ENCODE measurements at regions not wholly inside any gene's neighbourhood (a gene's known extent, or its start where the extent isn't known, plus 50 kb on each side); places are given as distances from the start of the nearest gene placed in this dataset.

- no peaks in the 10 kb centered on the region for H3K9me3 ChIP-seq (ENCODE audit: control insufficient read depth, insufficient read depth, low read length)
- no peak overlapping the region for H3K27ac ChIP-seq (ENCODE audit: low read depth, low read length)
- no peaks in the 10 kb centered on the region for H3K4me1 ChIP-seq (ENCODE audit: control insufficient read depth, insufficient read depth, low read length)
- H3K9ac ChIP-seq (ENCODE audit: low read depth, low read length), result no peak overlapping the region
- H3K36me3 ChIP-seq (ENCODE audit: control insufficient read depth, insufficient read depth, low read length), result no peaks in the 10 kb centered on the region
- no peak overlapping the region for H3K4me3 ChIP-seq (ENCODE audit: low read depth, low read length)
- H3K27me3 ChIP-seq (ENCODE audit: control insufficient read depth, insufficient read depth, low read length), result no peaks in the 10 kb centered on the region
These were observed 136.4 kb upstream of the MDFIC start for GRCh38 chr7:114785496-114785895.

DNA sequence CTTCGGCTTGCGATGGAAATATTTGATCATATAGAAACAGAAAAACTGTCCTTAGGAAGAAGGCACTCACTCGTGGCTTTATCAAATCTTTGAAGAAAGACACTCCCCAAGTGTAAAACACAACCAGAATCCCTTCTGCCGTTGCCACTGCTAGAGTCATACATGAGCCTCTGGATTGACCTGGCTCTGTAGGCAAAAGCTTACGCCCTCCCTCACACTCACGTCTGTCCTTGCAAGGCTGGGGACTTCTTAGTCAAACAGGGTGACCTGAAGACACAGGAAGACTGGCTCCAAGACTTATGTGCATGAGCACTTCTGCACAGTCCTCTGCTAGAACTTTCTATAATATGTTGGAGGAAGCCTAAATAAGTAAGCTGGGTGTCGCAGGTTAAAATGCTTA lies 135.4 kb upstream of the MDFIC start:
- H3K4me3 ChIP-seq (ENCODE audit: low read depth, low read length), result no peak overlapping the region
- H3K9ac ChIP-seq (ENCODE audit: low read depth, low read length), result no peak overlapping the region
- H3K9me3 ChIP-seq (ENCODE audit: control insufficient read depth, insufficient read depth, low read length), result no peaks in the 10 kb centered on the region
- no peaks in the 10 kb centered on the region for H3K27me3 ChIP-seq (ENCODE audit: control insufficient read depth, insufficient read depth, low read length)
- H3K36me3 ChIP-seq (ENCODE audit: control insufficient read depth, insufficient read depth, low read length), result no peaks in the 10 kb centered on the region
- H3K4me1 ChIP-seq (ENCODE audit: control insufficient read depth, insufficient read depth, low read length), result no peaks in the 10 kb centered on the region
- no peak overlapping the region for H3K27ac ChIP-seq (ENCODE audit: low read depth, low read length)

GRCh38 chr7:114787556-114787955 lies 134.3 kb upstream of the MDFIC start:
- Histone ChIP-seq H3K4me1 (ENCODE audit: control insufficient read depth, insufficient read depth, low read length) (no peaks in the 10 kb centered on the region), H3K9ac (ENCODE audit: low read depth, low read length) (no peak overlapping the region), H3K27me3 (ENCODE audit: control insufficient read depth, insufficient read depth, low read length) (no peaks in the 10 kb centered on the region), H3K9me3 (ENCODE audit: control insufficient read depth, insufficient read depth, low read length) (no peaks in the 10 kb centered on the region), H3K36me3 (ENCODE audit: control insufficient read depth, insufficient read depth, low read length) (no peaks in the 10 kb centered on the region), H3K27ac (ENCODE audit: low read depth, low read length) (no peak overlapping the region), H3K4me3 (ENCODE audit: low read depth, low read length) (no peak overlapping the region)

GRCh38 chr7:114788706-114789105 lies 133.2 kb upstream of the MDFIC start:
- Histone ChIP-seq H3K27ac (ENCODE audit: low read depth, low read length) (no peak overlapping the region), H3K9ac (ENCODE audit: low read depth, low read length) (no peak overlapping the region), H3K4me3 (ENCODE audit: low read depth, low read length) (no peak overlapping the region), H3K9me3 (ENCODE audit: control insufficient read depth, insufficient read depth, low read length) (no peaks in the 10 kb centered on the region), H3K36me3 (ENCODE audit: control insufficient read depth, insufficient read depth, low read length) (no peaks in the 10 kb centered on the region), H3K4me1 (ENCODE audit: control insufficient read depth, insufficient read depth, low read length) (no peaks in the 10 kb centered on the region), H3K27me3 (ENCODE audit: control insufficient read depth, insufficient read depth, low read length) (no peaks in the 10 kb centered on the region)

- Histone ChIP-seq H3K27me3 (ENCODE audit: control insufficient read depth, insufficient read depth, low read length) (no peaks in the 10 kb centered on the region), H3K9ac (ENCODE audit: low read depth, low read length) (no peak overlapping the region), H3K36me3 (ENCODE audit: control insufficient read depth, insufficient read depth, low read length) (no peaks in the 10 kb centered on the region), H3K27ac (ENCODE audit: low read depth, low read length) (no peak overlapping the region), H3K4me1 (ENCODE audit: control insufficient read depth, insufficient read depth, low read length) (no peaks in the 10 kb centered on the region), H3K9me3 (ENCODE audit: control insufficient read depth, insufficient read depth, low read length) (no peaks in the 10 kb centered on the region), H3K4me3 (ENCODE audit: low read depth, low read length) (no peak overlapping the region)
These were observed 132.7 kb upstream of the MDFIC start for GRCh38 chr7:114789161-114789560.

DNA sequence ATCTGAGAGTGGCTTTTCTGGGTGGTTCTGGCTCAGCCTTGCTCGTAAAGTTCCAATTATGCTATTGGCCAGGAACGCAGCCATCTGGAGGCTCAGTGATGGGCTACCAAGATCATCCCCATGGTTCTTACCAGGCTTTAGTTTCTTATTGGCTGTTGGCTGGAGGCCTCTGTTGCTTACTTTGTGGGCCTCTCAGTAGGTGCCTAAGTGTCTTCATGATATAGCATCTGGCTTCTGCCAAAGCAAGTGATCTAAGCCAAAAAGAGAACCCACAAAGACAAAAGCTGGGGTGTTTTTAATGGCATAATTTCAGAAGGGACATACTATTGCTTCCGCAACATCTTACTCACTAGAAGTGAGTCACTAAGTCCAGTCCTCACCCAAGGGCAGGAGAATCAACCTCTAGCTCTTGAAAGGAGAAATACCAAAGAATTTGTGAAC lies 132.0 kb upstream of the MDFIC start:
- Histone ChIP-seq H3K9me3 (ENCODE audit: control insufficient read depth, insufficient read depth, low read length) (no peaks in the 10 kb centered on the region), H3K9ac (ENCODE audit: low read depth, low read length) (no peak overlapping the region), H3K4me3 (ENCODE audit: low read depth, low read length) (no peak overlapping the region), H3K27ac (ENCODE audit: low read depth, low read length) (no peak overlapping the region), H3K4me1 (ENCODE audit: control insufficient read depth, insufficient read depth, low read length) (no peaks in the 10 kb centered on the region), H3K36me3 (ENCODE audit: control insufficient read depth, insufficient read depth, low read length) (no peaks in the 10 kb centered on the region), H3K27me3 (ENCODE audit: control insufficient read depth, insufficient read depth, low read length) (no peaks in the 10 kb centered on the region)

GRCh38 chr7:114790521-114790920 lies 131.4 kb upstream of the MDFIC start:
- H3K4me1 ChIP-seq (ENCODE audit: control insufficient read depth, insufficient read depth, low read length), result no peaks in the 10 kb centered on the region
- H3K27ac ChIP-seq (ENCODE audit: low read depth, low read length), result no peak overlapping the region

GRCh38 chr7:114791771-114792170 lies 130.1 kb upstream of the MDFIC start:
- Histone ChIP-seq H3K9me3 (ENCODE audit: control insufficient read depth, insufficient read depth, low read length) (no peaks in the 10 kb centered on the region), H3K27me3 (ENCODE audit: control insufficient read depth, insufficient read depth, low read length) (no peaks in the 10 kb centered on the region), H3K4me1 (ENCODE audit: control insufficient read depth, insufficient read depth, low read length) (no peaks in the 10 kb centered on the region), H3K36me3 (ENCODE audit: control insufficient read depth, insufficient read depth, low read length) (no peaks in the 10 kb centered on the region), H3K27ac (ENCODE audit: low read depth, low read length) (no peak overlapping the region), H3K4me3 (ENCODE audit: low read depth, low read length) (no peak overlapping the region), H3K9ac (ENCODE audit: low read depth, low read length) (no peak overlapping the region)

More at GRCh38 chr7:114790521-114790920, 131.4 kb upstream of the MDFIC start:
- no peaks in the 10 kb centered on the region for H3K9me3 ChIP-seq (ENCODE audit: control insufficient read depth, insufficient read depth, low read length)
- no peak overlapping the region for H3K4me3 ChIP-seq (ENCODE audit: low read depth, low read length)
- no peaks in the 10 kb centered on the region for H3K36me3 ChIP-seq (ENCODE audit: control insufficient read depth, insufficient read depth, low read length)
- H3K9ac ChIP-seq (ENCODE audit: low read depth, low read length), result no peak overlapping the region
- no peaks in the 10 kb centered on the region for H3K27me3 ChIP-seq (ENCODE audit: control insufficient read depth, insufficient read depth, low read length)

DNA sequence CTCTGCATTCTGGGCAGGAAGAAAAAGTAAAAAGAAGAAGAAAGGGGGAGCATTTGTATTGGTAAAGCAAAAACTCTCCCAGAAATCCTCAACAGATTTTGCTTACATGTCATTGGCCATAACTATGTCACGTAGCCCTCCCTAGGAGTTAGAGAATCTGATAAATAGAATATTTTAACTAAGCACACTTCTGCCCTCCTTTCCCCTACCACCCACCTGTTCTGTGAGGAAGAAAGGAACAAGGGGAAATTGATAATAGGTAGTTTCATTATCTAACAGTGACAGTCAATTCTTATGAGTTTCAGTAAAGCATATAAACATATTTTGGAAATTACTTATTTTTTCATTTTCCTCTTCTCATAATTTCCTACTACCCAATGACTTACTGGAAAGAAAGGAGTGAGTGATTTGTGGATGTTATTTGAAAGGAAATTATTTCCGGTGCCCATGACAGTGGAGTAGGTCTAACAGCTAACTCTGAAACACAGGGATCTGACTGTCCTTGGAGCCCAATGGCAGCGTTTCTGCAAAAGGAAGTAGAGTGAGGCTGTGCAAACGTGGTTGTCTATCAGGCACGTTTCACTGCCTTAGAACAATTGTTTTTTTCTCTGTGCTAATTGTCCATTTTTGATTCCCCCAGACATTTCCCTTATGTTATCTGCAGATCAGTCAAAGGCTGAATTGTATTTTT lies 128.6 kb upstream of the MDFIC start:
- Histone ChIP-seq H3K27ac (ENCODE audit: low read depth, low read length) (no peak overlapping the region), H3K9ac (ENCODE audit: low read depth, low read length) (no peak overlapping the region), H3K4me3 (ENCODE audit: low read depth, low read length) (no peak overlapping the region), H3K4me1 (ENCODE audit: control insufficient read depth, insufficient read depth, low read length) (no peaks in the 10 kb centered on the region), H3K36me3 (ENCODE audit: control insufficient read depth, insufficient read depth, low read length) (no peaks in the 10 kb centered on the region), H3K9me3 (ENCODE audit: control insufficient read depth, insufficient read depth, low read length) (no peaks in the 10 kb centered on the region), H3K27me3 (ENCODE audit: control insufficient read depth, insufficient read depth, low read length) (no peaks in the 10 kb centered on the region)

- Histone ChIP-seq H3K36me3 (ENCODE audit: control insufficient read depth, insufficient read depth, low read length) (no peaks in the 10 kb centered on the region), H3K4me1 (ENCODE audit: control insufficient read depth, insufficient read depth, low read length) (no peaks in the 10 kb centered on the region), H3K27ac (ENCODE audit: low read depth, low read length) (no peak overlapping the region), H3K4me3 (ENCODE audit: low read depth, low read length) (no peak overlapping the region), H3K9ac (ENCODE audit: low read depth, low read length) (no peak overlapping the region), H3K9me3 (ENCODE audit: control insufficient read depth, insufficient read depth, low read length) (no peaks in the 10 kb centered on the region), H3K27me3 (ENCODE audit: control insufficient read depth, insufficient read depth, low read length) (no peaks in the 10 kb centered on the region)
These were observed 126.4 kb upstream of the MDFIC start for GRCh38 chr7:114795475-114795874.

DNA sequence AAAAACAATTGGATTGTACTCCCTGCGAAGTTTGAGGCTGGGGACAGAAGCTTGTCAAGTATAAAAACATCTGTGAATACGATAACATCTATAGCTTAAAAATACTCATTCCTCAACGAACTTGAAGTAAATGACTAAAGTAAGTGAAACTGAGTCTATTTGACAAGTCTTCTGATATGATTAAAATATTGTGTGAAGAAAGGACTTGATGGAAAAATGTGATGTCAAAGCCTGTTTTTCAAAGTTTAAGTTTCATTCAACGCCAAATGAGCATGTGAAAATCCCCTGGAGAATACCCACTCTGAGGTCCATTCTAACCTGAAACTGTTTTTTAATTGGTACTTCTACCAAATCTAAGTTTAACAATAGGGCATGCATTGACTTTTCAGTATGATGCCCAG lies 122.3 kb upstream of the MDFIC start:
- Histone ChIP-seq H3K27ac (ENCODE audit: low read depth, low read length) (no peak overlapping the region), H3K9me3 (ENCODE audit: control insufficient read depth, insufficient read depth, low read length) (no peaks in the 10 kb centered on the region), H3K9ac (ENCODE audit: low read depth, low read length) (no peak overlapping the region), H3K4me1 (ENCODE audit: control insufficient read depth, insufficient read depth, low read length) (no peaks in the 10 kb centered on the region), H3K27me3 (ENCODE audit: control insufficient read depth, insufficient read depth, low read length) (no peaks in the 10 kb centered on the region), H3K4me3 (ENCODE audit: low read depth, low read length) (no peak overlapping the region), H3K36me3 (ENCODE audit: control insufficient read depth, insufficient read depth, low read length) (no peaks in the 10 kb centered on the region)
